ENCODE measurements at regions not wholly inside any gene's neighbourhood (a gene's known extent, or its start where the extent isn't known, plus 50 kb on each side); places are given as distances from the start of the nearest gene placed in this dataset.
"Not testable (repeated sequence)": the region's sequence is repeated elsewhere in the genome, so short reads cannot be mapped to it uniquely, and the experiment has no call there.

GRCh38 chr18:2247101-2247500, 324.2 kb downstream of the METTL4 start:
- DNase-seq (ENCODE audit: low spot score); in situ Hi-C loops (cut with HindIII; ENCODE audit: low sequenced_read_pairs): not testable (repeated sequence)

- in situ Hi-C loops (cut with HindIII; ENCODE audit: low sequenced_read_pairs), result no loop called here
- no peak for DNase-seq (ENCODE audit: low spot score)
Measured at GRCh38 chr18:2254977-2255376, 316.3 kb downstream of the METTL4 start.

DNA sequence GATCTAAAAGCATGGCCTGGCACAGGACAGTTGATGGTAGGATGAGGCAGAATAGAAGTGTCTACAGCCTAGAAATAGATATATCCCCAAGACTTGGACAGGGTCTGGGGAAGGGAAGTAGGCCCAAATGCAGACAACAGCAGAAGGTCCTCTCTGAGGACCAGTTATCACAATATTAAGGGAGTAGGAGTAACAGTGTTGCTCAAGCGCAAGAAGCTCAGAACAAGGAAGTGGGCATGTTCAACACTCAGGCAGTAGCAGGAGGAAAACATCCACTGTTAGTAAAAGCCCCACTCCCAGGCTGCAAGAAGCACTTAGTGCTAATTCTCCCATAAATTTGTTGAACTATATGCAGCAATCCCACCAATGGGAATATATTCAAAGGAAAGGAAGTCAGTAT, 314.7 kb downstream of the METTL4 start:
- DNase-seq (ENCODE audit: low spot score), result no peak
- in situ Hi-C loops (cut with HindIII; ENCODE audit: low sequenced_read_pairs), result no loop called here

DNA sequence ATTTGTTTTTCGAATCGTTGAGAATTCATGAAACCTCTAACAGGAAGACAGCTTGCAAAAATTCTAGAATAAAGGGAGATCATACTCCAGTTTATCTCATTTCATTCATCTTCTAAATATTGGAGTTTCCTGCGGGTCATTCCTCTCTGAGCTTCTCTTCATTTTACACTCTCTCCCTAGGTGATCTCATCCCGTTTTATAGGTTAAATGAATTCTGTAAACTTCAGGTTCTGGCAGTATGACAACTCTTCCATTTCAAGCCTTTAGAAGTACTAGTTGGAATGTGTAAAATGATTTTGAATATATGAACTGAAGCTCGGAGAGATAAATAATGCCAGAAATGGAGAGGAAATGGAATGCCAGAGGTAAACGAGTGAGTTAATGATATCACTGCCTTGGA, 312.4 kb downstream of the METTL4 start:
- in situ Hi-C loops (cut with HindIII; ENCODE audit: low sequenced_read_pairs), result no loop called here
- DNase-seq (ENCODE audit: low spot score), result no peak

DNA sequence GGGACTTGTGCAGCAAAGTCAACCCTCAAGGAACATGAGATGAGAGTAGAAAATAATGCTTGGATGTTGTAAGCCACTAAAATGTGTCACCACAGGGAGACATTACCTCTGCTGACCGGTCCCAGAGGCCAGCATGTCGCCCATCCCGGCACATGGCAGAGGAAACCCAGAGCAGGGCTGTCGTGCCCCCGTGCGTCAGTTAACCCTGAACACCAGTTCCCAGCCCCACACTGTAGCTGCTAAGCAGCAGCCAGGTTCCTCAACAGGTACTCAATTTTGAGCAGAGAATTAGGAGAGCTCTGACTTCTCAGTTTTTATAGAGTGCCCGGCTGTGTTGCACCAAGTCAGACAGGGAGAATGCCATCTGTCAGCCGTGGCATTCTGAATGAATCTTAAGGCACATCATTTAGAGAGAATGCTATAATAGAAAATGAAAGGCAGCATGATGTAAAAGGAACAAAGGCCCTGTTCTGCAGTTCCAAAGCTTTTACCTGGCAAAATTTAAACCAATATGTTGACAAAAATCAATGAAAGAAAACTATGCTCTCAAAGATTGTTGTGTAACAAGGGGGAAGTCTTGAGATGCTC, 307.9 kb downstream of the METTL4 start:
- no peak for DNase-seq (ENCODE audit: low spot score)
- in situ Hi-C loops (cut with HindIII; ENCODE audit: low sequenced_read_pairs), result no loop called here

DNA sequence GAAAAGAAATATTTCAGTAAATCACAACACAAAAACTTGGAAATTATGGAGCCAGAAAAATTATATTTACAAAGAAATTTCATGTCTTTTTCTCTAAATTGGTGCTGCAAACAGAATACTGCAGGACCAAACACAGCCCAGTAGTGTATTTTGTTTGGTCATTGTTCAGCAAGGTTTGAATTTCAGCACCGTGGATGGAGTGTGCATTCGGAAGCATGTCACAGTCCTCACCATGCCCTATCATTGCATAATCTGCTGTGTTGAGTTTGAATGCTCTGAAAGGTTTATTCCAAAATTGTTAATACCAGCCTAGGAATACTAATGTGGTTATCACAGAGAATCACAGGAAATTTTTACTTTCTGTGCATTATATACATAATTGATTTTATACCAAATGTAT, 296.7 kb downstream of the METTL4 start:
- DNase-seq (ENCODE audit: low spot score), result no peak
- in situ Hi-C loops (cut with HindIII; ENCODE audit: low sequenced_read_pairs), result no loop called here

GRCh38 chr18:2281086-2281485, 290.2 kb downstream of the METTL4 start:
- no peak for DNase-seq (ENCODE audit: low spot score)
- in situ Hi-C loops (cut with HindIII; ENCODE audit: low sequenced_read_pairs), result no loop called here

GRCh38 chr18:2281523-2282199, 289.6 kb downstream of the METTL4 start:
- in situ Hi-C loops (cut with HindIII; ENCODE audit: low sequenced_read_pairs), result no loop called here
- DNase-seq (ENCODE audit: low spot score), result no peak

DNA sequence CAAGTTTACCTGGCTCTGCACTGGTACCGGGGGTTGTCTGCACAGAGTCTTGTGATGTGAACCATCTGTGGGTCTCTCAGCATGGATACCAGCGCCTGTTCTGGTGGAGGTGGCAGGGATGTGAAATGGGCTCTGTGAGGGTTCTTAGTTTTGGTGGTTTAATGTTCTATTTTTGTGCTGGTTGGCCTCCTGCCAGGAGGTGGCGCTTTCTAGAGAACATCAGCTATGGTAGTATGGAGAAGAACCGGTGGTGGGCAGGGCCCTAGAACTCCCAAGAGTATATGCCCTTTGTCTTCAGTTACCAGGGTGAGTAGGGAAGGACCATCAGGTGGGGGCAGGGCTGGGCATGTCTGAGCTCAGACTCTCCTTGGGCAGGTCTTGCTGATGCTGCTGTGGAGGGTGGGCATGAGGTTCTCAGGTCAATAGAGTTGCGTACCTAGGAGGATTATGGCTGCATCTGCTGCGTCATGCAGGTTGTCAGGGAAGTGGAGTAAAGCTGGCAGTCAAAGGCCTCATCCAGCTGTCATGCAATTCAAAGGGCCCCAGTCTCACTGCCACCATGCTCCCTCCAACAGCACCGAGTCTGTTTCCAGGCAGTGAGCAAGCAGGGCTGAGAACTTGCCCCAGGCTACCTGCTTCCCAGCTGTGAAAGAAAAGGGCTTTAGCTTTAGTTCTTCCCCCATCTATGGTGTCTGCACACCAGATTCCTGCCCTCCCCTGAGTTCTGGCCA, 278.0 kb downstream of the METTL4 start:
- DNase-seq (ENCODE audit: low spot score), result no peak
- in situ Hi-C loops (cut with HindIII; ENCODE audit: low sequenced_read_pairs), result no loop called here

- DNase-seq (ENCODE audit: low spot score), result no peak
- in situ Hi-C loops (cut with HindIII; ENCODE audit: low sequenced_read_pairs), result no loop called here
Measured at GRCh38 chr18:2301316-2301715, 270.0 kb downstream of the METTL4 start.

GRCh38 chr18:2302012-2302411, 269.3 kb downstream of the METTL4 start:
- DNase-seq (ENCODE audit: low spot score), result no peak
- in situ Hi-C loops (cut with HindIII; ENCODE audit: low sequenced_read_pairs), result no loop called here

DNA sequence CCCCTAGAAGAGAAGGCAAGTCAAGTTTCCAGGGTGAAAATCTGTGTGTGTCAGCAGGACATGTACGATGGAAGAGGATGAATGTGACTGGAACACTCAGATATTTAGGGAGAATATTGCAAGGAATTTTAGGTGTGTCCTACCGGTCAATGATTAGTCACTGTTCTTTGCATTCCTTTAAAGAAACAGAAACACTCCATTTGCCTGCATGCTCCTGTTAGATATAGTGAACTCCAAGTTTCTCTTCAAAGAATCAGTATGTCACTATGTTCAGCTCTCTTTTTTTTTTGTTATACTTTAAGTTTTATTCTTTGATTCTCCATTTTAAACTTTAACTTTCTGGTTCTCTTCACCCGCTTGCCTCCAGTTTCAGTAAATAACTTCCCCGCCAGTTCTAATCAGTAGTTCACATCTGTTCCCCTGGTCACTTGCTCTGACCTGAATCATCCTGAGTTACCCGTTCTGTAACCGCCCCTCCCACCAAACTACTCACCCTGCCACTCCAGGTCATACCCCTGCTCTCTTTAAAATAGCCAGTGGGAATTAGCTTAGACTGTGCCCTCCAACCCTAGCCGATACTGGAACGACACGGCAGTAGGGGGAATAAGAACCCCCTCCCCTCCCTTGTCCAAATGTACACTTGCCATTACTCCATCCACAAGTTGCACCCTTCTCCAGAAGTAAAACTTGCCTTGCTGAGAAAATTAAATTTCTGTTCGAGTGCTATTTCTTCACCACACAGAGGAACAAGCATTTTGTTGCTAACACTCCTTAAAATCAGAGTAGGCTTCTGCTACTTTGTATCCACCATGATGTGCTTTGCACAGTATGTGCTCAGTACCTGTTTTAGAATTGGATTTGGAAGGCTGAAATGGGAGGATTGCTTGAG, 268.4 kb downstream of the METTL4 start:
- in situ Hi-C loops (cut with HindIII; ENCODE audit: low sequenced_read_pairs), result no loop called here
- DNase-seq (ENCODE audit: low spot score), result no peak

DNA sequence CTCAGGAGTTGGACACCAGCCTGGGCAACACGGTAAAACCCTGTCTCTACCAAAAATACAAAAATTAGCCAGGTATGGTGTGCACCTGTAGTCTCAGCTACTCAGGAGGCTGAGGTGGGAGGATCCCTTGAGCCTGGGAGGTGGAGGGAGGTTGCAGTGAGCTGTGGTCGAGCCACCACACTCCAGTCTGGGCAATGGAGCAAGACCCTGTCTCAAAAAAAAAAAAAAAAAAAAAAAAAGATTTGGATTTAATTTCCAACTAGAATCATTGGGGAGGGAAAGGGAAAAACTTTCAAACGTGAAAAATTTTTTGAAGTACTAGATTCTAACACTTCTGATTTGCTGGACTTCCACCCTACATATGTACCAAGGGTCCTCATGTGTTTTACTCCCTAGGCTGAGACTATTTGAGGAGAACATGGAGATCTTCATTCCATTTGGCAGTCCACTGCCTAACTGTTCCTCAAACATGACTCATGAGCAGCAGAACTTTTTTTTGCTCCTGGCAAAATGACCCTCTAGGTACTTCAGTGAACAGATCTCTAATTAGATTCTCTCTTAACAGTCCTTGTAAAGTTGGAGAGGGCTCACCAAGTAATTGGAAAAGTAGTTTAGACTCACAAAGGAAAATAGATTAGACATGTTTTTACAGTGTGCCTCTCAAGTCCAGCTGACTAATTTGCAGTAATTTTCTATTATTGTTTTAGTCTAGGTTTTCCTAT, 267.6 kb downstream of the METTL4 start:
- no peak for DNase-seq (ENCODE audit: low spot score)
- in situ Hi-C loops (cut with HindIII; ENCODE audit: low sequenced_read_pairs), result no loop called here

GRCh38 chr18:2304378-2305175, 266.7 kb downstream of the METTL4 start:
- DNase-seq (ENCODE audit: low spot score), result no peak
- in situ Hi-C loops (cut with HindIII; ENCODE audit: low sequenced_read_pairs), result no loop called here

DNA sequence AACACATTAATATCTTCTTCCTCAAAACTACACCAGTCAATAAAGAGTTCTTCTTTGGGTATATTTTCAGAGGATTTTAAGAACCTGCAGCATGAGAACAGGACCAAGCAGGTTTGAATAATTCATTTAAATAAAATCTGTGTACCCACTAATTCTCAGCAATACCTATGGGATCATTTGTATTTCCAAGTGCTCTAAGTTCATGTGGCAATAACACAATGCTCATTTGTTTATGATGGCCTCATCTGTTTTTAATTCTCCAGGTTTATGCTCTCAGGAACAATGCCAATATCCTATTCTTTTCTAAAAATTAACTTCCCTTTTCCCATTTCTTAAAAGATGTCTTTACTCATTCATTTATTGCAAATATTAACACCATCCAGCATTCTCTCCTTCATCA, 264.7 kb downstream of the METTL4 start:
- in situ Hi-C loops (cut with HindIII; ENCODE audit: low sequenced_read_pairs), result no loop called here
- DNase-seq (ENCODE audit: low spot score), result no peak

GRCh38 chr18:2310886-2311285, 260.4 kb downstream of the METTL4 start:
- DNase-seq (ENCODE audit: low spot score), result no peak
- in situ Hi-C loops (cut with HindIII; ENCODE audit: low sequenced_read_pairs), result no loop called here

DNA sequence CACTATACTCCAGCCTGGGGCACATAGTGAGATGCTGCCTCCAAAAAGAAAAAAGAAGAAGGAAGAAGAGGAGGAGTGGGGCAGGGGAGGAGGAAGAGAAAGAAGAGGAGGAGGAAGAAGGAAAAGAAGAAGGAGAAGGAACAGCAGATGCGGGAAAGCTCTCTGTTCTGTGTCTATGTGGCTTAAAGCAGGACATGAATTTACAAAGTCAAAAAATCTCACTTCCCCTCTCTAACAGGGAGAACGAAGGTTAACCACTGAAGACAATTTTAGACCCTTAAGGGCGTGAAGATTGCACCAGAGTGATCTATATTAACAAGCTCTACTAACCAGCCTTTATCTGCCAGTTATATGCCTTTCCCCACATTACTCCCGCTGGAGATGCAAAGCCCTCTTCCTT, 258.9 kb downstream of the METTL4 start:
- in situ Hi-C loops (cut with HindIII; ENCODE audit: low sequenced_read_pairs), result no loop called here
- no peak for DNase-seq (ENCODE audit: low spot score)

DNA sequence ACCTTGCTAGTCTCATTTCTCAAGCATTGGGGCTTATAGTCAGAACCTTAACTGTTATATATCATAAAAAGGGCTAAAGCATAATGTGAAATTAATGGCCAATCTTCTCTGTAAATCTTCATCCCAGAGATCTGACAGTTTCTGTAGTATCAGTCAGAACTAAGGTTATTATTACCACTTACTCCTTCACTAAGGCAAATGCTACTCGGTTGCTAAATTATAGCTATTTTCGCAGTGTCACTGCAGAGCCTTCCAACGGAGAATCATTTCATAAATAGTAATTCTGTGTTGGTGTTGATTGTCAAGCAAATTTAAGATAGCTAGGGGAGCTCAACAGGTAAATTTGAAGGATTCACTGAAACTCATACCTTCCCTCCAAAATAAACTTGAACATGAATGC, 258.0 kb downstream of the METTL4 start:
- DNase-seq (ENCODE audit: low spot score), result no peak
- in situ Hi-C loops (cut with HindIII; ENCODE audit: low sequenced_read_pairs), result no loop called here

Data from G401 (cell line).